HK-2 (cell line): ENCODE measurements at regions not wholly inside any gene's neighbourhood (a gene's known extent, or its start where the extent isn't known, plus 50 kb on each side); places are given as distances from the start of the nearest gene placed in this dataset.
"Not testable (repeated sequence)": the region's sequence is repeated elsewhere in the genome, so short reads cannot be mapped to it uniquely, and the experiment has no call there.

Source experiments
- DNase-seq: peaks from one replicate; pipeline ENCODE4 v3.0.0-alpha.2; 2018; ENCODE audit not compliant: unreplicated experiment

DNA sequence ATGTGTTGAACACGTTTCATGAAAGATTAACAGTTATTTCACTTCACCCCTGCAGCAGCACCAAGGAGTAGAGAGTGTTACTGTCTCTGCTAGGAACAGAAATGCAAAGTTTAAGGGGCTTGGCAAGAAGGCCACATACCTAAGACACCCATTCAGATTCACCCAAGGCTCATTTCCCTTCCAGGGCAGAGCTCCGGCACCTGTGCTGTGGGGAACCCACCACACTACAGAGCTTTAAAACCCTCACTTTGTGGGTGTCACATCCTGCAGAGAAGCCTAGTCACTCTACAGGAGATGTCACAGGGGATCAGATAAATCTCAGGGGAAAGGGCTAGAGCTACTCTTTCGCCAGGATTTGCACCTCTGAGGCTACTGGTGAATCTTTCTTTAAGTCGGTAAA is 176.1 kb upstream of the KLF6 start:
- DNase-seq: no peak

DNA sequence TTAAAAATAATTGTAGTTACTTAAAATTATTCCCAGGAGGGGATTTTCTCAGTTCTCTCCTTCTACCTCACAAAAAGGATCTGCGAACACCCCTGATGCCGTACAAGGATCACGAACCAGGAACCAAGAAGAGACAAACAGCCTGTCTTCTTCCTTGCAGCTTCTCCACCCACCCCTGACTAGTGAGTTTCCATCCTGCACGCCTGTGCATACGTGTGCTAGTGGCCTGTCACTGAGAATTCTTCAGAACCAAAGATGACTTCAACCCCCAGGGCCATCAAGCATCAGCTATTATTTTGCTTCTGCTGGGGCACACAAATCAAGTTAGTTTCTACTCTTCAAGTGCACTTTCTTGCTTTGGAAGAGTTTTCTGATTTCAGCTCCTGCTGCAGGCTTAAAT is 175.5 kb upstream of the KLF6 start:
- DNase-seq: no peak

DNA sequence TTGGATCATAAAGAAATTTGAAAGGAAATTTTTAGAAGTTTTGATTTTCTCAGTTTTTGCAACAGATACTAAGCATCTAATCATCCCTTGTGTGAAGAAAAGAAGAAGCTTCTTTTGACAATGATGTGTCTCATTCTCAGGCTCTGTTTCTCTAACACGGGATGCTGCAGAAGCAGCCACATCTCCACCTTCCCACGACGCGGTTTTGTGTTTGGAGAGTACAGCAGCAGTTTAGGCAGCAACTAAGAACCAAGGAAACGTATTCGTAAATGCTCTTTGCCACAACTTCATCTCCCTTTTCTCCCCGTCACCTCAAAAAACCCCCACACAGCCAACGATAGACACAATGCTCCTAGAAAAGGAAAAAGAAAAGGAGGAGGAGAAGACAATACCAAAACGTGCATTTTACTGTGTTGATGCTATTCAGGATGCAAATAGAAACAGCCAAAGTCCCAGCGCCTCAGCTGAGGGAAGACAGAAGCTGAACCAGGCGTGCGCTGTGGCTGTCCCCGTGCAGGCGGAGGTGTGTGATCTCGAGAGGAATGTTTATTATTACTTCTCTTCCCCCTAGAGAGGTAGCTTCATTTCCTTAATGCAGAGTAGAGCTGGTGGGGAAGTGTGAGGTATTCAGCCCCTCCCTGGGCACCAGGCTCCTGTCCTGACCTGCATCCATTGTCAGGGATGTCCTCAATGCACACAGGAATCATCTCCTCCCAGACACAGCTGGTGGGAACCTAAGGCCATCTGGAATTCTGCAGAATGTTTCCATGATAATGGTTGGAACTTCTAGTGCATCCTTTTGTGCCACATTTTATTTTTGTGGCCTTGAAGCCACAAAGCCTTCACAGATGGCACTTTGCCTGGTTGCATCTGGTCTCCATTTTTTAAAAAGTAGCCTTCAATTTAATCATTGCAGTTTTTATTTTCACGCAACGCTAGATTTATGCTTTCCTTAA is 174.6 kb upstream of the KLF6 start:
- no peak for DNase-seq

DNA sequence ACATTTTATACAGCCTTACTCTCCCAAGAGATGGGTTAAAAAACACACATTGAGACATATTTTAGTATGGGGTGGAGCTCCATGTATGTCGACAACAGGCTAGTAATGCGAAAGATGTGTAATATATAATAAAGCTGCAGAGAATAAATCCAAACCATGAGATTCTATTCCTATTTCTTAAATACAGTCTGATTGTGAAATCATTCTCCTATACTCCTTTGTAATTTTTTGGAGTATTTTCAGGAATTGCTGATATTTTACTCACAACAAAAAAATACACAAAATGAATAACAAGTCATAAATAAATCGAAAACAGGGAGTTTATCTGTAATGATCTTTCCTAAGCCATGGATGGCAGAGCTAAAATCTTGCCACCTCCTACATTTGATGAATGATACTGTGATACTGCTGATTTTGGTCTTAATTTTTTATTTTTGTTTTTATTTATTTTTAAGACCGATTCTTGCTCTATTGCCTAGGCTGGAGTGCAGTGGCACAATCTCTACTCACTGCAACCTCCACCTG is 173.5 kb upstream of the KLF6 start:
- no peak for DNase-seq

DNA sequence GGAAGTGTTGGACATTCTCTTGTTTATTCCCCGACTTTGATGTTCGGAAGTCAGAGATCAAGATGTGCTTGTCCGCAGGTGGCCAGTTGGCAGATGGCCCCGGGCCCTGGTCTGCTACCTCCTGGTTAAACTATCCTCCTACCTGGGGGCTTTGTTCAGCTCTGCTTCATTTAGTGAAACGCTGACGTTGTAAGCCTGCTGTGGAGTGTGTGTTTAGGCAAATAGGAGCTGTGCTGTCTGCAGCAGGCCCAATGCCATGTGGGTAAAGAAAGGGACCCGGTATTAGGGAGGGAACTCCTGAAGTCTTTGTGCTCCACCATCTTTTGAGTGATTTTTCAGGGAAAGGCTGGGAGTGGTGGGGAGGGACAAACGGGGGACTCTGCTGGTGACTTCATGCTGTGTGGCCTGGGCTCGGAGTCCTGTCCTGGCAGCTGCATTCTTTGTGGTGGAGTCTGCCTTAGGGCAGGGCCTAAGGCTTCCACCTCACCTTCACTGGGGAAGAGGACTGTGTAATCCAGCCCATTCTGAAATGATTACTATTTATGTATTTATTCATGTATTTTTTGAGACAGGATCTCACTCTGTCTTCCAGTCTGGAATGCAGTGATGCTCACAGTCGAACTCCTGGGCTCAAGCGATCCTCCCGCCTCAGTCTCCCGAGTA is 171.1 kb upstream of the KLF6 start:
- DNase-seq: no peak

GRCh38 chr10:3955493-3955892 is 170.5 kb upstream of the KLF6 start:
- DNase-seq: no peak

DNA sequence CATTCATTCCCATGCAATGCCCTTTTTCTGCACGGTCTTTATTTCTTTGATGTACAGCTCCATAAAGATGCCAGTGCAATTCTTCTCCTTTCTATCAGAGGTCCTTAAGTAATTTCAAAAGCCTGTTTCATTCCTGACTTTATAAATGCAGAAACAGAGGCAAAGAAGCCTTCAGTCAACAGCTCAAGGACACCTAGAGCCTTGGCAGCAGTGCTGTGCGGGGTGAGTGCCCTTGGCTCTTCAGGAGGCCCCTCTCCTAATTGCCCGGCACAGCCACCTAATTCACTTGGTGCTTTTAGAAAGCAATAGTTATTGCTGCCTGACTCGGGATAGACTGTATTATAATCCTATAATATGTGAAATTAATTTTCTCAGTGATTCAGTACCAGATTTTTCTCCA is 169.6 kb upstream of the KLF6 start:
- no peak for DNase-seq

- DNase-seq: not testable (repeated sequence)
These were observed 169.0 kb upstream of the KLF6 start for GRCh38 chr10:3954007-3954406.

DNA sequence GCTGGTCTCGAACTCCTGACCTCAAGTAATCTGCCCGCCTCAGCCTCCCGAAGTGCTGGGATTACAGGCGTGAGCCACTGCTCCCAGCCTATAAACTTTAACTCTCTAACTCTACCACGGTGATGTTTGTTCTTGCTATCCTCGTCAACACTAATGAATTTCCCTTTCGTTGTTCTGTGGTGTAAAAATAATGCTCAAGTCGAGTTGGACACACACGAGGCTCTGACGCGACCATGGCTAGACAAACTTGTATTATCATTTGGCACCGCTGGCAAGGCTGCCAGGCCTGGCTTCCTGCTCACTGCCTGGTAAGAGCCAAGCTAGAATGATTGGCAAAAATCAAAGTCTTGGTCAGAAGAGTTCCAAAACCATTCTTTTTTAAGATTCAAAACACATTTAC is 167.0 kb upstream of the KLF6 start:
- DNase-seq: no peak

DNA sequence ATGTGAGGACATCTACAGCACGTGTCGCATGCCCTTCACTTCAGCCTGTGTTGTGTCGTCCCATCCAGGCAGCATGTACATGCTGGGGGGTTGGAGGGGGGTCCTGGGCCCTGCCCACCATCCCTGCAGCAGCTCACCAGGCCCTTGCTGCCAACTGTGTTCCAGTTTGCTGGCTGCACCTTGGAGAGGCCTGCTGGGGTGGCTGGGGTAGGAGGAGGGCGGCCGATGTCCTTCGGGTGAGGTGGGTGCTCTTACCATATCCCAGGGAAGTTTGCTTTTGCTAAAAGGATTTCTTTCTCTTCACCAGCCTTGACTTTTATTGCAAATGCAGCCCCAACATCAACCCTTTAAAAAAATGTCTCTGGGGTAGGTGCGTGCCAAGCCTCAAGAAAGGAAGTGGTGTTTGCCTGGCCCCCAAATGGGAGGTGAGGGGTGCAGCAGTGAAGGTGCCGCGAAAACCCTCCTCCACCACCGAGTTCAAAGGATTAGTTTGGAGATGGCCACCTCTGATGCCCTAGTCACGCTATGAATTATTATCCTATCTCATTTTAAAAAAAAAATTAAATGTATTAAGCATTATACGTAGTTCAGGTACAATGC is 165.8 kb upstream of the KLF6 start:
- no peak for DNase-seq

DNA sequence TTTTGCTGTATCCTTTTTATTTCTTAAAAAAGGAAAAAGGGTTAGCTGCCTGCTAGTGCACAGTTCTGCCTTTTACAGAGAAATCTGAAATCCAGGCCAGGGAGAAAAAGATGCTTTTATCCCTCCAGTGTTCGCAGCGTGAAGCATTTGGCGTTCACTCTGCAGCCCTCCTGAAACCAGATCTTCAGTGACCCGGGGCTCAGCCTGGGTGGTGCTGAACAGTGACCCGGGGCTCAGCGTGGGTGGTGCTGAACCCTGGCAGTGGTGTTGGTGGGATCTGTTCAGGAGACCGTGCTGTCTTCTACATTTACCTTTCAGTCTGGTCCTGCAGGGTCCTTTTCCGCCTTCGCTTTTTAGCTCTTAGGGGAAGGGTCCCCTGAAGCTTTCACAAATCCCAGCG is 164.7 kb upstream of the KLF6 start:
- DNase-seq: no peak

DNA sequence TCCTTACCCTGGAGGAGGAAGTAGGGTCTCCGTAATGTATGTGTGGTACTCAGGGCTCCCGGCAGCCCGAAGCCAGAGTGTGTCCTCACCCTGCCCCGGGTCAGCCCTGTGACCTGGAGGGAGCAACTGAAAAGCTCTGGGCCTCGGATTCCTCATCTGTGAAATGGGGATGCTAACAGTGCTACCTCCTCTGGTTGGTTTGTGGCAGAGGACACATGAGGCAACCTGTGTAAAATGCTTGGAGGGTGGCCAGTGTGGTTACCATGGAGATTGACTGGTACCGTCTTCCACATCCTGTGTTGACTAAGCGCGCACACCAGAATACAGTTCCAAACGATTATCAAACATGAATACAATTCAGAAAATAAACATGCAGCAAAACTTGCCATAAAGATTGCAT is 163.8 kb upstream of the KLF6 start:
- no peak for DNase-seq

GRCh38 chr10:3946234-3947229 is 161.5 kb upstream of the KLF6 start:
- no peak for DNase-seq

DNA sequence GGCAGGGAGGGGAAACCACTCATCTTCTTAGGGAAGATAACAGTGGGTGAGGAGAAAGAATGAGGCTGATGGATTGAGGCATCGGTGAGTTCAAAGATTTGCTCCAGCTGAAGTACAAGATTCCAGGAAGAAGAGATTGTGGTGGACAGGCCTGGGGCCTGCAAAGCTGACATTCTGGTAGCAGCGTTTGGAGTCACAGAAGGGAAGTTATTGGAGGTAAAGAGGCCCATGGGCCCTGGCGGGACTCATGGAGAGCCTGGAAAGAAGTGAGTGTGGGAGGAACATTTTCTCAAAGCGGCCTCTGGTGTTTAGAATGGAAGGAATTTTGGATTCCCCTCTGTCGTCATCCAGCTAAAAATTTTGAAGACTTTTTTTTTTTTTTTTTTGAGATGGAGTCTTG is 160.0 kb upstream of the KLF6 start:
- DNase-seq: no peak

DNA sequence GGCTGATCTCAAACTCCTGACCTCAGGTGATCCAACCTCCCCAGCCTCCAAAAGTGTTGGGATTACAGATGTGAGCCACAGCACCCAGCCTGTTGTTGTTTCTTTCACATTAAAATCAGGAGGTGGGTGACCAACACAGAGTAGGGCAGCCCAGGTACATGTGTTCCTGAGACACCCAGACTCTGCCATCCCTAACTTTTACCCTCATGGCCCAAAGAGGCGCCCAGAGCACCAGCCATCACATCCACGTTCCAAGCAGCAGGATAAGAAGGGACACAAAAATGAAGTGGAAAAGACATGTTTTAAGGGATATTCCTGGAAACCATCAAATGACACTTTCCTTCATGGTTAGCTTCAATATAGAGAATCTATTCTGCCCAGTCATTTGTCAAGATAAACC is 159.6 kb upstream of the KLF6 start:
- no peak for DNase-seq

GRCh38 chr10:3943695-3944257 is 158.8 kb upstream of the KLF6 start:
- DNase-seq: no peak

DNA sequence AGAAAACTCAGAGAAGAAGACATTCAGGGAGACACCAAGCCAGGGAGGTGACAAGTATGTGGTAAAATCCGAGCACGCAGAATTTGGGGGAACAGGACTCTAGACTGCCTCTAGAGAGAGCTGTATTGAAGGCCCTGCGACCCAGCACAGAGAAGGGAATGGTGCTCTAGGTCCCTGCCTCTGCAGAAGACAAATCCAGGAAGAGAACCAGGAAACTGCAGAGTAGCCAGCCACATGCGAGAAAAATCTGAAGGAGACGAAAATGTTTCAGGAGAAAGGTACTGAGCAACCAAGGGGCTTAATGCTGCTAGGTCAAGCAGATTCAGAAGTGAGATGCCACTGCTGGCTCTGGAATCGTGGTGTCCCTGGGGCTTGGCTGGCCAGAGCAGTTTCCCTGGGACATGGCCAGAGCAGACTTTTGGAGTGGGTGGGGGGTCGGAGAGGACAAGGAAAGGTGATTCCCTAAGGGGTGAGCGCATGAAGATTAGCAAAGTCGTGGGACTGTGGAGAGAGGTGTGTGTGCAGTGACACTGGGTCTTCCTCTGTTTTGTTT is 158.0 kb upstream of the KLF6 start:
- DNase-seq: no peak

- no peak for DNase-seq
These were observed 156.7 kb upstream of the KLF6 start for GRCh38 chr10:3941676-3942075.

GRCh38 chr10:3936422-3937040 is 151.5 kb upstream of the KLF6 start:
- DNase-seq: no peak

DNA sequence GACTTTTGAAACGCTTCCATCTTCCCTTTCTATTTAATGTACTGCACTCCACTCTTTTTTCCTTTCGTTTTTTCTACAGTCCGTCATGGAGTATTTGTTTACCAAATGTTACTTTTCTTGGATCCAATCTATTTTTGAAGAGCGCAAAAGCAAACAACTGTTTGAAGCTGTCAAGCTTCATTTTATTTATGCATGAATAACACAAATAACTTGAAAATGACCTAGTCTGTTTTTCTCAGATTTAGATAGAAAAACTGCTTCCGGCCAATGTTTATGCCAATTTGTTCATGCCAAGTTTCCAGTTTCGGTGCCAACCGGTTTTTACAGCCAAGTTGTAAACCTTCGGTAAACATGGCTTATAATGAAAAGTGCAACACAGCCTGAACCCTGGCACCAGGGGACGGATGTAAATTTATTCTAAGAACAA is 150.9 kb upstream of the KLF6 start:
- no peak for DNase-seq
